Islet precursor cell (in vitro differentiated cells): ENCODE measurements at regions not wholly inside any gene's neighbourhood (a gene's known extent, or its start where the extent isn't known, plus 50 kb on each side); places are given as distances from the start of the nearest gene placed in this dataset.

Experiments
- DNase-seq: peaks from one replicate; pipeline ENCODE4 v3.0.0-alpha.2; 2018

DNA sequence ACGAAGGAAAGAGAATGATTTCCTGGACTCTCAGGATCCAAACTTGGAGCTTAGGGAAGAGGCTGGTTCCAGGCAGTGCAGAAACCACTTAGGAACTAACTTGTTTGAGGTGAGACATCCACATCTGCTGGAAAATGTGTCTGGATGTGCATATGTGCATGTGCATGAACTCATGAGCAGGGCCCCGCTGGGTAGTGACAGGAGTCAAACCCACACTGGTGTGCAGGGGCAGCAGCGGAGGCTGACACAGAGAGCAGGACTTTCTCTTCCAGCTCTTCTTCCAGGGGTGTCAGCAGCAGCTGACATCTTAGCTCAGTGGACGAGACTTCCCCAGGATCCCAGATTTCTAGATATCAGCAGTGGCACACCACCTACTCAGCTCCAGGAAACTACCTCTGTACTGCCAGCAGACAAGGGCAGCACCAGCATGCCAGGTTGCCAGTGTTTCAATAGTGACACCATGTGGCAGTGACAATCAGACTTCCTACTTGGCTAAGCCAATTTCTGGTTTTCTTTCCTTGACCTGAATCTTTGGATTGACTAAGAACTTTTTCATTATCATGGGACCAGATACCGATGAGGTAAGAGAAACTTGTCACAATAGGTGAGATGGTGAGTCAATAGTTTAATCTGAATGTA is 227.5 kb upstream of the ZC3H12C start:
- no peak for DNase-seq

DNA sequence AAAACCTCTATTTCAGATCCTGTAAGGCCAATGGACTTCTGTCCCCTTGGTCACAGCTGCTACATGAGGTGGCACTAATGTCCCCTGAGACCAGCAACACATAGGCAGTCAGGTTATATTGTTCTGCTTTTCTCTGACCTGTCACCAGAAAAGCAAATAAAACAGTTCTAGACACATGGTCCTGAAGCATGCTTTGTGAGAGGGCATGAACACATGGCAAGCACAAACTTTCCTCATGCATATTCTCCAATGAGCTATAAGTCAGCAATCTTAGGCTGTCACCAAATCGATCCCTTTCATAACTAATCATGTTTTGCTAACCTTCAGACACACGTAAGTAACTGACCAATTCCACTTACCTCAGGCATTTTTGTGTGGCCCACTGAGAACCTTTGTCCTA is 225.4 kb upstream of the ZC3H12C start:
- DNase-seq: no peak

DNA sequence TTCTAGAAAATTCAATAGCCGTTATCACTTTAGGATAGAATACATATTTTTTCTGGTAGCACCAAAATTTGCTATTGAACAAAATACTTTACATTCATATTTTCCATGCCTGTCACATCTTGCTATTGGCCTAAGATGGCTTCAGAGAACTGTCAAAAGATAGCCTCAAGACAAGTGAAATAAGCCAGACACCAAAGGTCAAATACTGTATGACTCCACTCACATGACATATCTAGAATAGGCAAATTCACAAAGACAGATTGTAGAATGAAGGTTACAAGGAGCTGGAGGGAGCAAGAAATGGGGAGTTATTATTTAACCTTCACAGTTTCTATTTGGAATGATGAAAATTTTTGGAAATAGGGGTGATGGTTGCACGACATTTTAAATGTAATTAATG is 223.7 kb upstream of the ZC3H12C start:
- DNase-seq: no peak

DNA sequence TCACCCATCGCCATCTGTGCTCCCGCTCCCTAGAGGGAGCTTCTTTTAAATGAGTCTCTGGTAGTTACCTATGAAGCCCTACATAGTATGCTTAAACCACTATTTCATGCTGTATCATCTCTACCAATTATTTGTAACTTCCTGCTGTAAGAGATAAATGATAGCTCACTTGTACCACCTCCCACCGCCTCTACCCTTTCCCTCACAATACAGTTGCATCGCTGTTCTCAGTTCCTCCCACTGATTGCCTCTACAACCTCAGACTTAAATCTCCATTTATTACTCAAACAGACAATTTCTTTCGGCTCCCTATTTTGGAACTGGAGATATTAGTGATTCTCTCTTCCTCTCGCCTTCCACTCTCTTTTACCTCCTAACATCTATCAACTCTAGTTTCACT is 222.9 kb upstream of the ZC3H12C start:
- no peak for DNase-seq

DNA sequence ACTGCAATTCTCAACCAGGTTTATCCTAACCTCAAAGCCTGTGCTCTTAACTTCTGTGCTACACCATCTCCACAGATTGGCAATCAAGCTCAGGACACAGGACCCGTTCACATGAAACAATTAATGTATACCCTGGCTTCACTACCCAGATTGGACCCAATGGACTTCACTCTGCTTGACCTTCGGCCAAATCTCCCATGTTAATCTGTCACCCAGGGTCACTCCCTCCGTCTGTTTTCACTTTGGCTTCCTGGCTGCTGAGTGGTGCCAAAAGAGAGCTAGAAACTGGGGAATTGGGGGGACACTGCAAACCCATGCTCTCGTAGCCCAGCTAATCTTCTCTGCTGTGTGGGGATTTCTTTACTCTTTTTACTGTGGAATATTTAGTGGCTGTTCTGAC is 216.1 kb upstream of the ZC3H12C start:
- no peak for DNase-seq

DNA sequence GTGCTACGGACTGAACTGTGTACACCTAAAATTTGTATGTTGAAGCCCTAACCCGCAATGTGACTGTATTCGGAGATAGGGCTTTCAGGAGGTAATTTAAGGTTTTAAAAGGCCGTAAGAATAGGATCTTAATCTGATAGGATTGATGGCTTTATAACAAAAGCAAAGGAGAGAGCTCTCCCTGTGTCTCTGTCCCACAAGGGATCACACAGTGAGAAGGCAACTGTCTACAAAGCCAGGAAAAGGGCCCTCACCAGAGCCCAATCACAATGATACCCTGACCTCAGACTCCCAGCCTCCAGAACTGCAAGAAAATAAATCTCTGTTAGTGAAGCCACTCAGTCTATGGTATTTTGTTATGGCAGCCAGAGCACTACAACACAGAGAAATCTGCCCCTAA is 208.7 kb upstream of the ZC3H12C start:
- DNase-seq: no peak

DNA sequence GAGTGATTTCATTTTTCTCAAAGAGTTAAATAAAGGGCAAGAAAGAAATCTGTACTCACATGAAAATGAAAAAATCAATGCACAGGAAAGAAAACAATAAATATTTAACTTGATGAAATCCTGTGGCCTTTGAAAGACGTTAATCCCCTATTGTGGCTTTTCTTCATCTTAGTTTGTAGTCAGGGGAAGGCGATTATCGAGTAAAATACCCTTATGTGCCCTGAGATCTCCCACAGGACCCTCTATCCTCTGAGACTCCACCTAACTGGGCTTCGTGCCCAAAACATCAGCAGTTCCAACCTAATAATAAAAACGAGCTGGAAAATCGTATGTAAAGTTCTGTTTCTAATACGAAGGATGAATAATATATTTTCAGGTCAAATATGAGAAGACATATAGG is 208.2 kb upstream of the ZC3H12C start:
- DNase-seq: no peak

DNA sequence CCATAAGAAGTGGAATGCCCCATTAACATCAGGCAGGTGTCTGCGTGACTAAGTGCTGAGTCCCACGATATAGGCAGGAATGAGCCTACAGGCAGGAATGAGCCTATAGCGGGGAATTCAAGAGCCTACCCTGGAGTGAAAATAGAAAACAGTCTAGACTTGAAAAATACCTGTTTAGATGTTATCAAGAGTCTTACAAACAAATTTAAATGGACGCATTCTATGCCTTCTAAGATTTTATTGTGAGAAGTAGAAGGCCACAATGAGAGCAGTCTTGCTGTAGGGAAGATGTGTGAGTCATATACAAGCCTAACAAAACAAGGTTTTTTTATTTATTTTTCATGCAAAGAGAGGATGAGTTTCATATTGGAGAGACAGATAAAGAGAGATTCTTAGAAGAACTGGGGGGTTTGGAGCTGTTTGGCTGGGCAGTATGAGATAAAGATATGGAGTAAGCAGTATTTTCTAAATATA is 200.8 kb upstream of the ZC3H12C start:
- DNase-seq: peak; percentile 97

DNA sequence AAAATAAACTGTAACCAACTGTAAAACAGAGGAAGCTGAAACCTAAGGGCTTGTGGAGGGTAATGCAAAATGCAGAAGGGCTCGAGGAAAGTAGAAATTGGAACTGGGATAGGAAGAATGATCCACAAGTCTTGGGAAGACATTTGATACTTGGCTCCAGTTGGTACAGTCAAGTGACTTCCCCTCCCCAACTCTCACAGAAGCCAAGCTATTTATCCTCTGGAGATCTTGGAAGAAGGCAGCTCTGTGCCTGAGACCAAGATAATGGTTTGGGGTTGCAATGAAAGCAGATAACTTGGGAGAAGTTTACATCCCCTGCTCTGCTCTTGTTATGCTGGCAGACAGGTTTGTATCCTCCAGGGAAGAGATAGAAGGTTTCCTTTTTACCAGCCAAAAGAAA is 198.9 kb upstream of the ZC3H12C start:
- peak; percentile 54 for DNase-seq

DNA sequence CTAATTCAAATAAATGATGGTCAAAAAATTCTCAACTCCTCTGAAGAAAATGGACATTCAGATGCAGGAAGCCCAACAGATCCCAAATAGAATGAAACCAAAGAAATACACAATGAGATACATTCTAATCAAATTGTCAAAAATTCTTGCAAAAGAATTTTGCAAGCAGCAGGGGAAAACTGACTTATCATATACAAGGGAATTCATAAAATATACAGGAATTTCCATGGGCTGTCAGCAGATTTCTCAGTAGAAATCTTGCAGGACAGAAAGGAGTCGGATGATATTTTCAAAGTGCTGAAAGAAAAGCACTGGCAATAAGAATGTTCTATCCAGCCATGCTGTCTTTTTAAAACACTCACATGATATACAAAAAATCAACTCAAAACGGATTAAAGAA is 194.6 kb upstream of the ZC3H12C start:
- no peak for DNase-seq

DNA sequence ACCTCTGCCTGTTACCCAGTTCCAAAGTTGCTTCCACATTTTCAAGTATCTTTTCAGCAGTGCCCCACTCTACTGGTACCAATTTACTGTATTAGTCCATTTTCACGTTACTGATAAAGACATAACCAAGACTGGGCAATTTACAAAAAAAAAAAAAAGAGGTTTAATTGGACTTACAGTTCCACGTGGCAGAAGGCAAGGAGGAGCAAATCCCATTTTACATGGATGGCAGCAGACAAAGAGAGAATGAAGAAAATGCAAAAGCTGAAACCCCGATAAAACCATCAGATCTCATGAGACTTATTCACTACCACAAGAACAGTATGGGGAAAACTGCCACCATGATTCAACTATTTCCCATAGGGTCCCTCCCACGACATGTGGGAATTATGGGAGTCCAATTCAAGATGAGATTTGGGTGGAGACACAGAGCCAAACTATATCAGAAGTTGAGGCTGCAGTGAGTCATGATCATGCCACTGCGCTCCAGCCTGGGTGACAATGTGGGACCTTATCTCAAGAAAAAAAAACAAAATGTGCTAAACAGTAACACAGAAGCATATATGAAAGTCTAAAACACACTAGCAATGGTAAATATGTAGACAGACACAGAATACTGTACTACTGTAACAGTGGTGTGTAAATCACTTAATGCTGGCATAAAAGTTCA is 190.3 kb upstream of the ZC3H12C start:
- no peak for DNase-seq

DNA sequence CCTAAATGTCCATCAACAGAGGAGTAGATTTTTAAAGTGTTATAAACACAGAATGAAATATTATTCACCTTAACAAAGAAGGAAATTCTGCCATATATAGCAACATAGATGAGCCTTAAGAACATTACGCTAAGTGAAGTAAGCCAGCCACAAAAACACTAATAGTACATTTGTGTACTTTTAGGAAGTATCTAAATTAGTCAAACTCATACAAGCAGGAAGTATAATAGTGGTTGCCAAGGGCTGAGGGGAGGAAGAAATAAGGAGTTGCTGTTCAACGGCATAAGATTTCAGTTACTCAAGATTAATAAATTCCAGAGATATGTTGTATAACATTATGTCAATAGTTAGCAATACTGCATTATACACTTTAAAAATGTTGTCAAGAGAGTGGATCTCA is 181.7 kb upstream of the ZC3H12C start:
- no peak for DNase-seq

DNA sequence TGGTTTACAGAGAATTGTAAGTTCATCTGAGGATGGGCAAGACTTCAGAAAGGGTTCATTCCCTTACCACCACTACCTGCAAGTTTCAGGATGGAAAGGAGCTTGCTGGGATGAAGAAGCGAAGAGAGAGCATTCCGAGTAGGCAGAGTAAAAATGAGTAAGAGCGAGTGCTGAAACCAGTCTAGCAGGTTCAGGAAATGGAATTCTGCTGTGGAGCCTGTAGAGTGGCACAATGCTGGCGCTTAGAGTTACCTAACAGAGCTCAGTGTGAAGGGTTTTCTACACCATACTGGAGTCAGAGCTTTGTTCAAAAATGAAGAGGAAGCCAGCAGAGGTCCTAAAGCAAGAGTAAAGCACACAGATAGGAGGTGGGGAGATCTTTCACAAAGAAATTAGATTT is 179.2 kb upstream of the ZC3H12C start:
- peak; percentile 82 for DNase-seq

DNA sequence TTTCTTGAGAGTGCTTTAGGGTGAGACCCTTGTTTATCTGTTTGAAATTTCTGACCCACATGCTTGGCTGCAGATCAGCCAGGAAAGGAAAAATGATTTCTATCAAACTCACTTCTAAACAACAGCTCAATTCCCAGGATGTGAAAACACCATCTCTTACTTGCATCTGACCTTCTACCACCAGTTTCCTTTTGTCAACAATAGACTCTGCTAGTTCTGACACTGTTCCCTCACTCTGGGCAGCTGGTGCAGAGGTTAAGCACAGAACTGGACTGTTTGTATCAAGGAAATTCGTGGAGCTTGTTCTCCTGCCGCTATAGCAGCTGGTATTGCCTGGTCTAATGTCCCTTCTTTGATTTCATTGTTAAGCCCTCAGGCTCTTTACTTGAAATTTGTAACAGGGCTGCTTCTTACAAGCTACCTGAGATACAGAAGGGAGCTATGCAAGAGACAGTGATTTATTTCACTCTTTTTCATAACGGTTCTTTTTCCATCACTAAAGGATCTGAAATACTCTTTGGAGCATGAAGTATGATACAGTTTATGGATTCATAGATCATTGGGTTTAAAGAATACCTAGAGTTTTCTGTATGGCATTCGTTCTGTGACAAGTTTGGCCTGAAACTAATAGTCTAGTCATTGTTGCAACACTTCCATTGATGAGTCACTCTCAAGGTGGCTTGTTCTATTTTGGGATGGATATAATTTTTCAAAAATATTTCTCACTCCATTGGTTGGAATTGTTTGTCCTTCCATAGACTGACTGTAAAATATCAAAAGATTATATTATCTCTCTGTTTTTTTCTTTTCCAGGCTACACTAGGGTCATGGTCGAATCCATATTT is 178.2 kb upstream of the ZC3H12C start:
- no peak for DNase-seq

DNA sequence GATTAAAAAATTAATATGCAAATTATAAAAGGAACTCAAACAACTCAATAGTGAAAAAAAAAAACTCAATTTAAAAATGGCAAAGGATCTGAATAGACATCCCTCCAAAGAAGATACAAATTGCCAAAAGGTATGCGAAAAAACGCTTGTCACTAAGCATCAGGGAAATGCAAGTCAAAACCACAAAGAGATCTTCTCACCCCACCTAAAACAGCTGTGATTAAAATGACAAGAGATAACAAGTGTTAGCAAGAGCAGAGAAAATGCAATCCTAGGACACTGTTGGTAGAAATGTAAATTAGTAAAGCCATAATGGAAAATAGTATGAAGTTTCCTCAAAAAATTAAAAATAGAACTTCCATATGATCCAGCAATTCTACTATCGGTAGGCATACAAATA is 166.3 kb upstream of the ZC3H12C start:
- no peak for DNase-seq

DNA sequence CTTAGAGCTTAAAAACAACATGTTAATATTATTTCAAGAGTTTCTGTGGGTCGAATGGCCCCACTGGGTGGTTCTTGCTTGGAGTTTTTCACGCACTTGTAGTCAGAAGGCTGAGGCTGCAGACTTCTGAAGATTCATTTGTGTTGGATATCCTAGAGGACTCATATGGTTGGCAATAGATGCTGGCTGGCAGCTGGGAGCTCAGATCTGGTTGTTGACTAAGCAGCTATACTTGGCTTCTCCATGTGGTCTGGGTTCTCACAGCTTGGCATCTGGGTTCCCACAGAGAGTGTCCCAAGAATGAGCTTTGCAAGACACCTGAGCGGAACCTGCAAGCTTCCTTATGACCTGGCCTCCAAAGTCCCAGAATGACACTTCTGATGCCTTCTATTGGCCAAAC is 163.9 kb upstream of the ZC3H12C start:
- DNase-seq: no peak

DNA sequence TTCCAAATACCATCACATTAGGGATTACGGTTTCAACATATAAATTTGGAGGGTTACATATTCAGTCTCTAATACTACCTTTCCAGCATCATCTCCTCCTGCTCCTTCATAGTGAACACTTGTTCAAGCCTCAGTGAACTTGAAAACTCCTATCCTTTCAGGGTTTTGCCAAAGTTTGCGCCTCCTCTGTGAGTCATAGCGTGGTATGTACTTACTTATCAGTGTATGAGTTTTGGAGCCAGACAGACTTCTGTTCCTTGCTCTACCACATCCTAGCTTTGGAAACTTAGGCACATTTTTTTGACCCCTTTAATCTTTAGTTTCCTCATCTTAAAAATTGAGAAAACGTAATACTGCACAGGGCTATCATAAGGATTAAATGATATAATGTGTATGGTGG is 160.1 kb upstream of the ZC3H12C start:
- no peak for DNase-seq

DNA sequence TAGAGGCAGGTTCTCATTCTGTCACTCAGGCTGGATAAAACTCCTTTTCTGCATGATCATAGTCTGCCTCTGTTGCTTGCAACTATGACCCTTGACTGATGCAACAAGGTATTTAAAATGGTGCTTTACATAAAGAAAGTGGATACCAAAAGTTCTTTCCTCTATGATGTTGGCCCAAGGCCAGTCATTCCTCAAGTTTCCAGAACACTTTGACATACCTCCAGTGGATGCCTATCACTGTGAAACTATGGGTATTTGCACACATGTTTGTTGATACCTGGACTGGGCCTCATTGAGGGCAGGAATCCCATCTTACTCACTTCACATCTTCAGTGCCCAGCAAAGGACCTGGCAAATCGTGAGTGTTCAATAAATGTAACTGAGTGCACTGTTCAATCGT is 159.0 kb upstream of the ZC3H12C start:
- DNase-seq: no peak

DNA sequence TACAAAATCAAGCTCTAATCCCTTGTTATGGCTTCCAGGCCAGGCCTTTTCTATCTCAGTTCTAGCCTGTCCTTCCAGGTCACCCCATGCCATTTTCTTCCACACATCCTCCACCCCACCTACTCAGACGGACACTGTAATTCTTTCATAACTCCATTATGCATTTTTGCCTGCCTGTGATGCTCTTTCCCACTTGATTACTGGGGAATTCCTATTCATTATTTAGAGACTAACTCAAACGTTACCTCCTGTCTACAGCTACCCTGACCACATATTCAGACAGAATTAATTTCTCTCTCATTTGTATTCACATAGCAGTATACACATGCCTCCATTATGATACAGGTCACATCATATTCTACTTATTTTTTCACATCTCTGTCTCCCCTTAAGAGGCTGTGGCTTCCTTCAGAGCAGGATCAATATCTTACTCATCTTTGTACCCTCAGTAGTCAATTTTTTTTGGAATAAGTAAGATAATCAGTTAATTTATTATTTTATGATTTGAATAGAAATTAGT is 156.5 kb upstream of the ZC3H12C start:
- DNase-seq: no peak

DNA sequence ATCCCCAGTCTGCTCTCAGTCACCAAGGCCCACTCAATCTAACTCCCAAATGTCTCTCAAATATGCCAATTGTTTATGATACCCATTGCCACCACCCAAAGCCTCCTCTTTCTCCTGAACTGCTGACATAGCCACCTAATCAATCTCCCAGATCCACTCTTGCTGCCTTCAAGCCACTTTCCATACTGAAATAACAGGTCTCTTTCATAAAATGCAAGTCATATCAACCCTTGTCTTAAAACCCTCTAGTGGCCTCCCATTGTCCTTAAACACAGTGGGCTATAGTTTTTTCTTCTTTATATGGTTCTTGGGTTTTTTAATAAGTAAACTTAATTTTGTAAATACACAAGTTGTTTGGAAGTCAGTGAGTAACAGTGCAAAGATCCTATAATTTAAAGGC is 155.2 kb upstream of the ZC3H12C start:
- no peak for DNase-seq

DNA sequence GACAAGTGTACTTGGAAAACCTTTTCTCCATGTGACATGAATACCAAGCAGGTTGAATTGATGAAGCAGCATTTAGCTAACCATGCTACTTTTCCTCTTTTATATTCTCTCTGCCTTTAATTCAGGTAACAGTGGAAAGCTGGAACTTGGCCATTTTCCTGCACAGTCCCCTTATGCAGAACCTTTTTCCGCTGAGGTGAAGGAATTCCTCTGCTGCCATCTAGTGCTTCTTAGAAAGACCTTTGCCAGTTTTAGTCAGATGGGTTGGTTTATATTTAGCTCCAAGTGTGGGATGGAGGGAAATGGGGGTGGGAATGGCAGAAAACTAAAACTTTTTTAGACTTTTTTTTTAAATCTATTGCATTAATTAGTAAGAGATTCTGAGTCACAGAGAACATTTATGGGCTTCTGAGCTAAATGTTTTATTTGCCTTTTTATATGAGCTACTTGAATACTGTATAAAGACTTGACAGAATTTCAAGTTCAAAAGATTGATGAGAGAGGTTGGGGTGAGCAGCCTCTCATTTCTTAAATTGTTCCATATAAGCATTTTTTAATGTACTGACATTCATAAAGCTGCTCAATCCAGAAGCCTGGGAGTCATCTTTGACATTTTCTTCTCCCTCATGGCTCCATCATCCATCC is 153.9 kb upstream of the ZC3H12C start:
- peak; percentile 73 for DNase-seq

DNA sequence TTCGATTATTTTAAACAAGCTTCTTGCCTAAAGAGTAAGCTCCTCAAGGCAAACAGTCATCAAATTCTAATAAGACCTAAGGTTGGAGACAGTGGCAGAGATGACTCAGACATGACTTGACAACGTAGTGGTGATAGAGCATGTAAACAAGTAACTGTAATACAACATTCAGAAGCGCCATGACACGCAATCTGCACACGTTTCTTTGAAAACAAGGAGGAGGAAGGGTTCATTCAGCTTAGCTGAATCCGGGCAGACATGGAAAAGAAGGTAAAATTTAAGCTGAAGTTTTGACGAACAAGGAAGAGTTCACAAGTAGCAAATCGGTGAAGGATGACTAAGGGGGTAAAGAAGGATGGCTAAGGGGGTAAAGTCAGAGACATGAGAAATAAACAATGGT is 152.4 kb upstream of the ZC3H12C start:
- DNase-seq: no peak

DNA sequence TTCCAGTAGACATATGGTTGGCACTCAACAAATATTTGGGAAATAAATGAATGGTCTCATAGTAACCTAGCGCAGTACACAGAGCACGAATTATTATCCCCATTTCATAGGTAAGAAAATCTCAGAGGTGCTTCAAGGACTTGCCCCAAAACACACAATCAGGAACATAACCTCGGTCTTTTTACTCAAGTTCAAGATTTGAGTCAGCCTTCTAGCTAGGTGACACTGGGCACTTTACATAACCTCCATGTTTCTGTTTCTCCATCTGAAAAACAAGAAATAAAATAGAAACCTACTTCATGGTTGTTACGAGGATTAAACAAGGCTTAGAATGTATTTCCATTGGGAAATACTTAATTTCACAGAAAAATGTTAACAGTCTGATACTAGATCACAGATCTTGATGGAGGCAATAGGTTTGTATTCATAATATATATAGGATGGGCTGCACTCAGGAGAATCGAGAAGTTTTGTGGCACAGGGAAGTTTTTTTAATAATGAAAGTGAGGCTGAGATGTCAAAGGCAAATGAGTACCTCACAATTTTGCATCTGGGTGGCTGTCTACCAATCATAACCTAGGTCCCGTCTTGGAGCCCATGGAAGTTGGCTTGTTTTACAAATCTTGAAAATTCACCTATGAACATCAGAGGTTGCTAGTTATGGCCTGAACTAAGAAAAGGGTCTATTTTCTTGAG is 147.4 kb upstream of the ZC3H12C start:
- no peak for DNase-seq
